ENCODE measurements at regions not wholly inside any gene's neighbourhood (a gene's known extent, or its start where the extent isn't known, plus 50 kb on each side); places are given as distances from the start of the nearest gene placed in this dataset.

GRCh38 chr9:24416136-24416535, 129.6 kb downstream of the IZUMO3 start:
- Histone ChIP-seq H3K9ac (ENCODE audit: insufficient read depth in 1 of 2, low read length in 2 of 2) (no peak overlapping the region), H3K27ac (ENCODE audit: low read depth in 1 of 2, low read length in 1 of 2) (no peak overlapping the region), H3K27me3 (ENCODE audit: control insufficient read depth in 3 of 3, insufficient read depth in 3 of 3, low read length in 2 of 3) (no peaks in the 10 kb centered on the region), H3K36me3 (ENCODE audit: control insufficient read depth in 4 of 4, insufficient read depth in 4 of 4, low read length in 4 of 4) (no peaks in the 10 kb centered on the region), H3K9me3 (ENCODE audit: control insufficient read depth in 4 of 4, insufficient read depth in 3 of 4, low read length in 3 of 4) (peaks cover 0 to 2% (median 0%) of the 10 kb centered on the region in 4 donors), H3K4me1 (ENCODE audit: control insufficient read depth in 5 of 5, insufficient read depth in 5 of 5, low read length in 5 of 5) (no peaks in the 10 kb centered on the region), H3K4me3 (no peak overlapping the region)
- no peak for ATAC-seq (ENCODE audit: insufficient read depth, low FRiP score)
- no peak for TF ChIP-seq CTCF (IDR thresholded peaks at IDR 0.05; ENCODE audit: control extremely low read depth, extremely low read depth)
- 63 to 78% methylated on average over 1 of the region's 1 CpG for WGBS, 2 donors
- DNase-seq: no peak

GRCh38 chr9:24413651-24414050, 132.0 kb downstream of the IZUMO3 start:
- no peaks in the 10 kb centered on the region for H3K36me3 ChIP-seq (ENCODE audit: control insufficient read depth in 4 of 4, insufficient read depth in 4 of 4, low read length in 4 of 4)
- H3K9me3 ChIP-seq (ENCODE audit: control insufficient read depth in 4 of 4, insufficient read depth in 3 of 4, low read length in 3 of 4): peaks cover 0 to 2% (median 0%) of the 10 kb centered on the region in 4 donors

GRCh38 chr9:24398466-24398865, 147.2 kb downstream of the IZUMO3 start:
- no peak for TF ChIP-seq CTCF (IDR thresholded peaks at IDR 0.05; ENCODE audit: control extremely low read depth, extremely low read depth)
- no peaks in the 10 kb centered on the region for H3K4me1 ChIP-seq (ENCODE audit: control insufficient read depth in 5 of 5, insufficient read depth in 5 of 5, low read length in 5 of 5)
- ATAC-seq (ENCODE audit: insufficient read depth, low FRiP score) (no peak), DNase-seq (no peak)
- no peak overlapping the region for H3K4me3 ChIP-seq
- no peaks in the 10 kb centered on the region for H3K9me3 ChIP-seq (ENCODE audit: control insufficient read depth in 4 of 4, insufficient read depth in 3 of 4, low read length in 3 of 4)
- WGBS, 2 donors: 51 to 64% methylated on average over 4 of the region's 4 CpGs
- H3K27ac ChIP-seq (ENCODE audit: low read depth in 1 of 2, low read length in 1 of 2): no peak overlapping the region
- no peak overlapping the region for H3K9ac ChIP-seq (ENCODE audit: insufficient read depth in 1 of 2, low read length in 2 of 2)
- H3K36me3 ChIP-seq (ENCODE audit: control insufficient read depth in 4 of 4, insufficient read depth in 4 of 4, low read length in 4 of 4): no peaks in the 10 kb centered on the region
- no peaks in the 10 kb centered on the region for H3K27me3 ChIP-seq (ENCODE audit: control insufficient read depth in 3 of 3, insufficient read depth in 3 of 3, low read length in 2 of 3)

More at GRCh38 chr9:24413651-24414050, 132.0 kb downstream of the IZUMO3 start:
- Histone ChIP-seq H3K4me1 (ENCODE audit: control insufficient read depth in 5 of 5, insufficient read depth in 5 of 5, low read length in 5 of 5) (no peaks in the 10 kb centered on the region), H3K27ac (ENCODE audit: low read depth in 1 of 2, low read length in 1 of 2) (no peak overlapping the region), H3K9ac (ENCODE audit: insufficient read depth in 1 of 2, low read length in 2 of 2) (no peak overlapping the region), H3K27me3 (ENCODE audit: control insufficient read depth in 3 of 3, insufficient read depth in 3 of 3, low read length in 2 of 3) (no peaks in the 10 kb centered on the region), H3K4me3 (no peak overlapping the region)
- no peak for TF ChIP-seq CTCF (IDR thresholded peaks at IDR 0.05; ENCODE audit: control extremely low read depth, extremely low read depth)
- ATAC-seq (ENCODE audit: insufficient read depth, low FRiP score): no peak
- WGBS, 2 donors: 71% methylated on average over 2 of the region's 2 CpGs
- no peak for DNase-seq

GRCh38 chr9:24391095-24391494, 154.6 kb downstream of the IZUMO3 start:
- TF ChIP-seq CTCF (IDR thresholded peaks at IDR 0.05; ENCODE audit: control extremely low read depth, extremely low read depth): no peak
- Histone ChIP-seq H3K4me1 (ENCODE audit: control insufficient read depth in 5 of 5, insufficient read depth in 5 of 5, low read length in 5 of 5) (no peaks in the 10 kb centered on the region), H3K9ac (ENCODE audit: insufficient read depth in 1 of 2, low read length in 2 of 2) (no peak overlapping the region), H3K36me3 (ENCODE audit: control insufficient read depth in 4 of 4, insufficient read depth in 4 of 4, low read length in 4 of 4) (no peaks in the 10 kb centered on the region), H3K4me3 (no peak overlapping the region), H3K27ac (ENCODE audit: low read depth in 1 of 2, low read length in 1 of 2) (no peak overlapping the region), H3K27me3 (ENCODE audit: control insufficient read depth in 3 of 3, insufficient read depth in 3 of 3, low read length in 2 of 3) (no peaks in the 10 kb centered on the region), H3K9me3 (ENCODE audit: control insufficient read depth in 4 of 4, insufficient read depth in 3 of 4, low read length in 3 of 4) (peaks cover 0 to 9% (median 2%) of the 10 kb centered on the region in 4 donors)
- no peak for DNase-seq
- 84 to 88% methylated on average over 4 of the region's 4 CpGs for whole genome bisulfite sequencing, 2 donors
- ATAC-seq (ENCODE audit: insufficient read depth, low FRiP score): no peak

All from lung (tissue), 11 donors.